Natural killer cell treated with Interleukin-12 subunit alpha and Interleukin-12 subunit beta and Interleukin-15 and Interleukin-18, amount 100 ng/mL, for 72 hours (primary cell): ENCODE measurements at regions not wholly inside any gene's neighbourhood (a gene's known extent, or its start where the extent isn't known, plus 50 kb on each side); places are given as distances from the start of the nearest gene placed in this dataset.

Experiments used
- ATAC-seq, 2 donors: fragments of 150-1000 bp; cut with Tn5 transposase in 1 of 2; sonication (Bioruptor Pico), chemical (Tn5 transposase) in 1 of 2; 2 replicates each; pipeline ENCODE4 v1.10.0; 2021
- DNase-seq: peaks from one replicate; pipeline ENCODE4 v3.0.0; 2022; ENCODE audit warnings: low spot score
- H3K27ac Mint-ChIP-seq, 2 donors: 1 replicate in 1 of 2; 2 replicates in 1 of 2; pipeline ENCODE4 v1.8.0; 2022; ENCODE audit warnings: mixed read lengths in 2 of 2, mild to moderate bottlenecking in 1 of 2, moderate library complexity in 1 of 2
- H3K27me3 Mint-ChIP-seq, 2 donors: 1 replicate in 1 of 2; 2 replicates in 1 of 2; pipeline ENCODE4 v1.8.0; 2022; ENCODE audit warnings: mixed read lengths in 2 of 2
- H3K36me3 Mint-ChIP-seq: one replicate; pipeline ENCODE4 v1.8.0; 2022; ENCODE audit warnings: mixed read lengths
- H3K4me1 Mint-ChIP-seq, 2 donors: 1 replicate in 1 of 2; 2 replicates in 1 of 2; pipeline ENCODE4 v1.8.0; 2022; ENCODE audit warnings: low read depth in 2 of 2, mixed read lengths in 2 of 2, mild to moderate bottlenecking in 1 of 2
- H3K4me3 Mint-ChIP-seq: one replicate; pipeline ENCODE4 v1.8.0; 2022; ENCODE audit warnings: mixed read lengths
- H3K9me3 Mint-ChIP-seq: 2 replicates; pipeline ENCODE4 v1.8.0; 2022; ENCODE audit warnings: mixed read lengths

GRCh38 chr9:95620722-95621121 is 104.0 kb upstream of the PTCH1 start:
- DNase-seq (no peak), ATAC-seq (no peak)
- no peaks in the 10 kb centered on the region for H3K9me3 Mint-ChIP-seq
- peaks cover 5% of the 10 kb centered on the region for H3K36me3 Mint-ChIP-seq
- no peak overlapping the region for H3K4me3 Mint-ChIP-seq
- no peak overlapping the region for H3K27ac Mint-ChIP-seq
- H3K4me1 Mint-ChIP-seq, result peaks cover 0 to 3% of the 10 kb centered on the region in 2 donors
- peaks cover 21 to 22% of the 10 kb centered on the region in 2 donors for H3K27me3 Mint-ChIP-seq

- Mint-ChIP-seq H3K27ac (no peak overlapping the region), H3K36me3 (peaks cover 5% of the 10 kb centered on the region), H3K27me3 (peaks cover 19 to 23% of the 10 kb centered on the region in 2 donors), H3K4me3 (no peak overlapping the region), H3K4me1 (peaks cover 0 to 3% of the 10 kb centered on the region in 2 donors), H3K9me3 (no peaks in the 10 kb centered on the region)
- DNase-seq (no peak), ATAC-seq (no peak)
Measured at GRCh38 chr9:95620314-95620713, 103.5 kb upstream of the PTCH1 start.

- no peak overlapping the region for H3K4me3 Mint-ChIP-seq
- H3K27ac Mint-ChIP-seq, result no peak overlapping the region
- H3K36me3 Mint-ChIP-seq, result no peaks in the 10 kb centered on the region
- no peaks in the 10 kb centered on the region for H3K4me1 Mint-ChIP-seq
- ATAC-seq (no peak), DNase-seq (no peak)
- H3K27me3 Mint-ChIP-seq, result peaks cover 16 to 22% of the 10 kb centered on the region in 2 donors
- H3K9me3 Mint-ChIP-seq, result no peaks in the 10 kb centered on the region
Measured at GRCh38 chr9:95615246-95615645, 98.5 kb upstream of the PTCH1 start.

- Mint-ChIP-seq H3K27ac (no peak overlapping the region), H3K27me3 (peaks cover 16 to 22% of the 10 kb centered on the region in 2 donors), H3K4me1 (no peaks in the 10 kb centered on the region), H3K4me3 (no peak overlapping the region), H3K36me3 (no peaks in the 10 kb centered on the region), H3K9me3 (no peaks in the 10 kb centered on the region)
- DNase-seq (no peak), ATAC-seq (no peak)
Measured at GRCh38 chr9:95613670-95614069, 96.9 kb upstream of the PTCH1 start.

GRCh38 chr9:95611354-95611753 is 94.6 kb upstream of the PTCH1 start:
- Mint-ChIP-seq H3K27me3 (peaks cover 7 to 13% of the 10 kb centered on the region in 2 donors), H3K4me3 (no peak overlapping the region), H3K27ac (no peak overlapping the region), H3K9me3 (no peaks in the 10 kb centered on the region), H3K4me1 (no peaks in the 10 kb centered on the region), H3K36me3 (no peaks in the 10 kb centered on the region)
- no peak for ATAC-seq
- no peak for DNase-seq

GRCh38 chr9:95610006-95610785 is 93.4 kb upstream of the PTCH1 start:
- H3K4me1 Mint-ChIP-seq, result no peaks in the 10 kb centered on the region
- no peak overlapping the region for H3K27ac Mint-ChIP-seq
- no peaks in the 10 kb centered on the region for H3K9me3 Mint-ChIP-seq
- DNase-seq, result no peak
- ATAC-seq, result no peak
- no peak overlapping the region for H3K4me3 Mint-ChIP-seq
- no peaks in the 10 kb centered on the region for H3K36me3 Mint-ChIP-seq
- H3K27me3 Mint-ChIP-seq, result peaks cover 6 to 13% of the 10 kb centered on the region in 2 donors

- DNase-seq, result no peak
- no peaks in the 10 kb centered on the region for H3K36me3 Mint-ChIP-seq
- H3K27ac Mint-ChIP-seq, result no peak overlapping the region
- H3K27me3 Mint-ChIP-seq, result peaks cover 0 to 9% of the 10 kb centered on the region in 2 donors
- no peaks in the 10 kb centered on the region for H3K9me3 Mint-ChIP-seq
- H3K4me1 Mint-ChIP-seq, result no peaks in the 10 kb centered on the region
- no peak overlapping the region for H3K4me3 Mint-ChIP-seq
- no peak for ATAC-seq
Measured at GRCh38 chr9:95609426-95609825, 92.7 kb upstream of the PTCH1 start.

- peaks cover 0 to 11% of the 10 kb centered on the region in 2 donors for H3K27me3 Mint-ChIP-seq
- H3K27ac Mint-ChIP-seq, result no peak overlapping the region
- no peaks in the 10 kb centered on the region for H3K36me3 Mint-ChIP-seq
- no peak overlapping the region for H3K4me3 Mint-ChIP-seq
- H3K9me3 Mint-ChIP-seq, result no peaks in the 10 kb centered on the region
- H3K4me1 Mint-ChIP-seq, result no peaks in the 10 kb centered on the region
- no peak for ATAC-seq
- no peak for DNase-seq
Measured at GRCh38 chr9:95608341-95608740, 91.6 kb upstream of the PTCH1 start.

- Mint-ChIP-seq H3K9me3 (no peaks in the 10 kb centered on the region), H3K4me1 (no peaks in the 10 kb centered on the region), H3K27me3 (peaks cover 0 to 14% of the 10 kb centered on the region in 2 donors), H3K27ac (no peak overlapping the region), H3K4me3 (no peak overlapping the region), H3K36me3 (no peaks in the 10 kb centered on the region)
- ATAC-seq (no peak), DNase-seq (no peak)
Measured at GRCh38 chr9:95607507-95607906, 90.7 kb upstream of the PTCH1 start.

GRCh38 chr9:95606489-95607350 is 89.9 kb upstream of the PTCH1 start:
- no peaks in the 10 kb centered on the region for H3K36me3 Mint-ChIP-seq
- no peak overlapping the region for H3K27ac Mint-ChIP-seq
- DNase-seq (no peak), ATAC-seq (no peak)
- H3K27me3 Mint-ChIP-seq, result peaks cover 0 to 14% of the 10 kb centered on the region in 2 donors
- H3K4me1 Mint-ChIP-seq, result no peaks in the 10 kb centered on the region
- H3K9me3 Mint-ChIP-seq, result no peaks in the 10 kb centered on the region
- H3K4me3 Mint-ChIP-seq, result no peak overlapping the region

GRCh38 chr9:95605816-95606488 is 89.2 kb upstream of the PTCH1 start:
- Mint-ChIP-seq H3K9me3 (no peaks in the 10 kb centered on the region), H3K4me3 (no peak overlapping the region), H3K27ac (no peak overlapping the region), H3K27me3 (peaks cover 0 to 11% of the 10 kb centered on the region in 2 donors), H3K36me3 (no peaks in the 10 kb centered on the region), H3K4me1 (no peaks in the 10 kb centered on the region)
- ATAC-seq (no peak), DNase-seq (no peak)

GRCh38 chr9:95605101-95605500 is 88.3 kb upstream of the PTCH1 start:
- DNase-seq (no peak), ATAC-seq (no peak)
- no peaks in the 10 kb centered on the region for H3K36me3 Mint-ChIP-seq
- no peaks in the 10 kb centered on the region for H3K9me3 Mint-ChIP-seq
- no peak overlapping the region for H3K27ac Mint-ChIP-seq
- H3K4me3 Mint-ChIP-seq, result no peak overlapping the region
- H3K27me3 Mint-ChIP-seq, result peaks cover 5 to 11% of the 10 kb centered on the region in 2 donors
- H3K4me1 Mint-ChIP-seq, result no peaks in the 10 kb centered on the region

- H3K9me3 Mint-ChIP-seq, result no peaks in the 10 kb centered on the region
- no peaks in the 10 kb centered on the region for H3K36me3 Mint-ChIP-seq
- H3K4me1 Mint-ChIP-seq, result no peaks in the 10 kb centered on the region
- ATAC-seq (no peak), DNase-seq (no peak)
- H3K27ac Mint-ChIP-seq, result no peak overlapping the region
- peaks cover 5% of the 10 kb centered on the region in 2 donors for H3K27me3 Mint-ChIP-seq
- H3K4me3 Mint-ChIP-seq, result no peak overlapping the region
Measured at GRCh38 chr9:95598236-95598635, 81.5 kb upstream of the PTCH1 start.
